Posterior vena cava (tissue), 2 donors: ENCODE measurements at regions not wholly inside any gene's neighbourhood (a gene's known extent, or its start where the extent isn't known, plus 50 kb on each side); places are given as distances from the start of the nearest gene placed in this dataset.

Experiments used
- DNase-seq: peaks from one replicate; pipeline ENCODE4 v3.0.0-alpha.2; 2020; ENCODE audit warnings: low spot score
- intact Hi-C, 2 donors: fragments of 100-400 bp; cut with DNase I; formaldehyde crosslinking; loops; one replicate each; pipeline versions ENCODE4 v1.14.1 to v1.14.2; 2022 to 2023
- donor health status: DM: yes; HTN: yes; CAD: no.
- donor health status: DM: yes; HTN: yes; CAD: no.

DNA sequence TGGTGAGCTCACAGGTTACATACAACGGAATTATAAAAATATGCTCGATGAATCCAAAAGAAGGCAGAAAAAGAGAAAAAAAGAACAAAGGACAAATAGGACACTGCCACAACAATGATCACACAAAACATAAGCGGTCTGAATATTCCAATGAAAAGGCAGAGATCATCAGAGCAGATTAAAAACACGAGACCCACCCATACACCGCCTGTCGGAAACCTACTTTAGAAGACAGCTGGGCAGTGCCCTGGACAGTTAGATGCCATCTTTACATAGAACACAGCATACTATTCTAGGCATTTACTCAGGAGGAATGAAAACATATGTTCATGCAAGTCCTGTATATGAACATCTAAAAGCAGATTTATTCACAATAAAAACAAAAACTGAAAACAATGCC is 204.1 kb downstream of the TTLL2 start:
- intact Hi-C loops: no loop called here
- no peak for DNase-seq

DNA sequence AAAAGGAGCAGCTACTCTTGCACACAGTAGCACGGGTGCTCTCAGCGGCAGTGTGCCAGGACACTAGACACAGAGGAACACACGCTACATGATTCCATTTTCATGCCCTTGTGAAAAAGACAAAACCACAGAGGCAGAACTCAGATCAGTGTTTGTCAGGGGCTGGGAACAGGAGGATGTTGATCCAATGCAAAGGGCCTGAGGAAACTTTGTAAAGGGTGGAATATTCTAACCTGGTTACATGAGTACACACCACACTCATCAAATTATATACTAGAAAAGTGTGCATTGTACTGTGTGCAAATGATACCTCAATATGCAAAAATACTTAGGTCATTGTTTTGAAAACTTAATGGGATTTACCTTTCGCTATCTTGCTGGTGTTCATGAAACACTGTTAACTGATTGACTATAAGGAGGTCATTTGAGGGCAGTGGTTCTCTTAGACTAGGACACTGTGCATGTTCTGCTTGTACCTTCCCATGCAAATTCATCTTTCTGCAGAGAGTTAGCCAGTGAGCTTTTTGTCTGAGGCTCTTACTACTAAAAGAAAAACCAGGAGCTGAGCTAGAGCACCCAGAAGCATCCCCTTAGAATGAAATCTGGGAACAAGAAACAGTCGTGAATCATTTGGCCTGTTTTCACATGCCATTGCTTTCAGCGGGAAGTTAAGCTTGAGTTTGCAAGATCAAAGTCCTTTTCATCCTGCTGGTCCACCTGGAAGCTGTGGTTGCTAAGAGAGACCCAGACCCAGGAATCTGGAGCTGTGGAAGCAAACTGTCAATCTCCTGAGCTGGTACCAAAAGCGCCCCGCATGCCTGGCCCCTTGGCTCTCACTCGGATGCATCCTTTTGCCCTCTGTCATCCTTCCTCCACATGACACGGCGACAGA is 204.8 kb downstream of the TTLL2 start:
- DNase-seq: no peak
- intact Hi-C loops: no loop called here

DNA sequence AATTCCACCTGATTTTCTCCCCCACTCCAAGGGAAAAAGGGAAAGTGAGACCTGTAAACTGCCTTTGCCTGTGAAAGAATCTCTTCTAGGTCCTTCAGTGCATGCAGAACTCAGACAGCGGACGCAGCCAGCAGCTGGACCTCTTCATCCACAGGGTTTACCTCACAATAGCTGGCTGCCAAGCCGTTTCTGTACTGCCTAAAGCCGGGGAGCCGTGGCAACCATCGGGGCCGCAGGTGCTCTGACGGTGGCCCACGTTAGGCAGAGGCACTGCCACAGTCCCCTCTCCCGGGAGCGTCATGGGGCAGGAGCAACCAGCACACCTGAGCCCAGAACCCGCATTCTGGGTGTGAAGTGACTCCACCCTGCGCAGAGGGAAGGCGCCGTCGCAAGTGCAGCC is 206.1 kb downstream of the TTLL2 start:
- DNase-seq: no peak
- intact Hi-C loops: no loop called here

DNA sequence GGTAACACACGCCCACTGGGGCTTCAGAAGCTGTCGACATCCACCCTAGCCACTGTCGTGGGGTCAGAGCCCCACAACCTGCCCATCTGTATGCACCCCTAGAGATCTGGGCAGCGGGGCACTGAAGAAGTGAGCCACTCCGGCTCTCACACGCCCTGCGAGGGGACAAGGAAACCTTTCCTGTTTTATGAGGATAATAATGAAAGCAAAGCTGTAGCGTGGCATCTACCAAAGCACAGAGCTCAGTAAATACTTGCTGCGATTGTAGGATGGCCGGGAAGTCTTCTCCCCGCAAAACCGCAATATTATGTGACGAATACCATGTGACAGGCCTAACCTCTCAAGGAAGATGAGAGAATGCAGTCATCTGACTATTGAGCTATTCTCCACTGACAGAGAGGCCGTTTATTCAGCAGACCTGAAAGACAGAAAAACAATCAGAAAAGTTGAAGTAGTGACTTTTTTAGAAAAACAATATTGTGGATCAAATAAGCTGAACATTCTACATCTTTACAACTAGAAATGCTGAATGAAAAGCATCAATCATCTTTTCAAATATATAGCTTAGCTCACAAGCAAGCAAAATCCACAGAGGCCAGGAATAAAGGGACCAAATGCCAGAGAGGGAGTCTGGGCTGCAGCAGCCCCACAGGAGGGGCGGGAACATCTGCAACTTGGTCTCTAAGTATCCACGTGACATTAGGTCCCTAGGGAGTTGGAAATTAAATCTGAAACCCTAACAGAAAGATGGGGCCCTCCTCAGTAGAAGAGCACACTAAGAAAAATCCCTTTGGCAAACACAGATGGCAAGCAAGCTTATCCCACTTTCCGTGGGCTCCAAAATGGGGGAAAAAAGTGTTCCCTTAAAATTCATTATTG is 207.8 kb downstream of the TTLL2 start:
- no peak for DNase-seq
- intact Hi-C loops: no loop called here

DNA sequence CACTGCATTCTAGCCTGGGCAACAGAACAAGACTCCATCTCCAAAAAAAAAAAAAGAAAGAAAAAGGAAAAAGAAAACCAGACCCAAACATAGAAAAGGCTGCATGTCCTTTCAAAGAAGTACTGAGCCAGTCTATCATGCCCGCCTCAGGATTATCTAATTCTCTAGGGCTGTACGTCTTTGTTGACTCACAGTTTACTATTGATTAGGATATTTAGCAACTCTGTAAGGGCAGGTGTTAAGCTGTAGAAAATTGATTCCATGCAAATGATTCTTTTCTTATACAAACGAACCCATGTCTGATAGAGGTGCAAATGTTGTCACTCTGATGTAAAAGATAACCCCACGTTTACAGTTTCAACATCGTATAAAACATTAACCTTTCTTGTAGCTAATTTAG is 209.0 kb downstream of the TTLL2 start:
- no peak for DNase-seq
- intact Hi-C loops: no loop called here

DNA sequence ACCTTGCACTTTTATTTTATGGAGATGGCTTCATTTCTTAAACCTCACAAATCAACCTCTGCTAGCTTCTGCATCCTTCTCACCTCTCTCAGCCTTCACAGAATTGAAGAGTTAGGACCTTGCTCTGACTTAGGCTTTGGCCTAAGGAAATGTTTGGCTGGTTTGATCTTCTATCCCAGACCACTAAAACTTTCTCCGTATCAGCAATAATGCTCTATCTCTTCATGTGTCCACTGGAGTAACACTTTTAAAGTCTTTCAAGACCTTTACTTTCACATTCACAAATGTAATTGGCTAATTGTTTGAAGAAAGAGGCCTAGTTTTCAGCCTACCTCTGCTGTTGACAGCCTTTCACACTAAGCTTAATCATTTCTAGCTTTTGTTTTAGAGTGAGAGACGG is 212.9 kb downstream of the TTLL2 start:
- DNase-seq: no peak
- intact Hi-C loops: no loop called here

DNA sequence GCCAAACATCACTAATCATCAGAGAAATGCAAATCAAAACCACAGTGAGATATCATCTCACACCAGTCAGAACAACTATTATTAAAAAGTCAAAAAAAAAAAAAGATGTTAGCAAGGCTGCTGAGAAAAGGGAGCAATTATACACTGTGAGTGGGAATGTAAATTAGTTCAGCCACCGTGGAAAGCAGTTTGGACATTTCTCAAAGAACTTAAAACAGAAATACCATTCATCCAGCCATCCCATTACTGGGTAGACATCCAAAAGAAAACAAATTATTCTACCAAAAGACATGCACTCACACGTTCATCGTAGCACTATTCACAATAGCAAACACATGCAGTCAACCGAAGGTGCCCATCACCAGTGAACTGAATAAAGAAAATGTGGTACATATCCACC is 213.9 kb downstream of the TTLL2 start:
- intact Hi-C loops: no loop called here

DNA sequence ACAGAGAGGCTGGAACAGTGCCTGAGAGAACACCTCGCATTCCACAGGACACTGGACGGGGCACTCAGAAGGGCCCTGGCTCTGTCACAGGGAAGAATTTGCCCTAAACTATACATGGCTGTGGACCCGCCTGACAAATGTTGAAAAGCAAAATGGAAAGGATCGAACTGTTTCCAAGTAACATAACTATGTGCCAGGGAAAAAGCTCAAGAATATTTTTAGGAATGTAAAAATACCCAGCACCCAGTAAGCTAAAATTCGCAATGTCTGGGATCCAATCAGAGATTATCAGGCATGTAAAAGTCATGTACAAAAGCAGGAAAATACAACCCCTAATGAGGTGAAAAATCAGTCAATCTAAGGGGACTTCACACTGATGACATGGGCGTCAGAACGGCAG is 215.9 kb downstream of the TTLL2 start:
- intact Hi-C loops: no loop called here
- DNase-seq: no peak

More for the DNA sequence above, 213.9 kb downstream of the TTLL2 start:
- DNase-seq: no peak

DNA sequence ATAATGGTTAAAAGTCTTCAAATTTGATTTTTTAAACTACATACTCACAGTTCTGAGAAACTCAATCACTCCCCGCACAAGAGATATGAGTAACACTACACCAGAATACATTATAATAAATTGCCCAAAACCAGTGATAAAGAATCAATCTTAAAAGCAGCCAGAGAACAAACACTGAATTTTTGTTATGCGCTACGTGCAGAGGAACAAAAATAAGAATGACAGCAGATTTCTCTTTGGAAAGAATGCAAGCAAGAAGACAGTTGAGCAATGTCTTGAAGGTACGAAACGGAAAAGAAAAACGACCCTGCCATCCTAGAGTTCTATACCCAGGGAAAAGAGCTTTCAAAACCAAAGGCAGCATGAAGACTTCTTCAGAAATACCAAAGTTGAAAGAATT is 216.7 kb downstream of the TTLL2 start:
- intact Hi-C loops: no loop called here
- DNase-seq: no peak

DNA sequence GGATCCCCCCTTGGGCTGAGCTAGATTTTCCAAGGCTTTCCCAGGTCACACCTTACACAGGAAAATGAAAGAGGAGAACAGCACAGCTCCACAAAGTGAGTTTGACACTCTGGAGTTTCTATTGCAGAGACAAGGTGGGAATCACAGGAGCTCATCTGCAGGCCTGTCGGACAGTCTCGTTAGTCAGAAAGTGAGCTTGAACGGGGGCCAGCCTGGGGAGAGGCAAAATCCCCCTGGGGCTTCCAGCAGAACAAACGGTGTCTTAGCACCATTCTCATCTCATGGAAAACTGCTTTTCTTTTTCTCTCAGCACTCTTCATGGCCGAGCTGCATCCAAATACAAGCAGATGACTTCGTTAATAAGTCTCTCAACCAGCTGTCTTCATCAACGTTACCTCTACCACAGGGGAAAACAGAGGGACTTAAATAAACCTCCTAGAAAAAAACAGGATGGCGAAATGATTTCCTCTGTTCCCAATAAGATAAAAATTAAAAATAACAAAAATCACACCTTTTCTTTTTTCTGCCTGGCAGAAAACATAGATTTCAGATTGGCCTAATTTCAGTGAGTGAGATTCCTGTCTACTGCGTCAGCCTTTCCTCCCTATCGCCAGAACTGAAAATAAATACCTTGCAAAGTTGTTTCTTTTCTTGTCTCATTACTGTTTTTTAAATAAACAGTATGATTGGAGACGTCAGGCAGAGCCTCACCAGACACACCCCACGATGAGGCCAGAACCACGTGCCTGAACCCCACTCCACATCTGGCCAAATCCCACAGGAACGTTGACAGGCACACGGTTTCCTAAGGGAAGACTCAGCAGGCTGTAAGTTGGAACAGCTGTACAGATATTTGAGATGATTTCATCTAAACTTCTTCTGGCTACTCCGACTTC is 219.0 kb downstream of the TTLL2 start:
- intact Hi-C loops: no loop called here
- peak; percentile 72 for DNase-seq

DNA sequence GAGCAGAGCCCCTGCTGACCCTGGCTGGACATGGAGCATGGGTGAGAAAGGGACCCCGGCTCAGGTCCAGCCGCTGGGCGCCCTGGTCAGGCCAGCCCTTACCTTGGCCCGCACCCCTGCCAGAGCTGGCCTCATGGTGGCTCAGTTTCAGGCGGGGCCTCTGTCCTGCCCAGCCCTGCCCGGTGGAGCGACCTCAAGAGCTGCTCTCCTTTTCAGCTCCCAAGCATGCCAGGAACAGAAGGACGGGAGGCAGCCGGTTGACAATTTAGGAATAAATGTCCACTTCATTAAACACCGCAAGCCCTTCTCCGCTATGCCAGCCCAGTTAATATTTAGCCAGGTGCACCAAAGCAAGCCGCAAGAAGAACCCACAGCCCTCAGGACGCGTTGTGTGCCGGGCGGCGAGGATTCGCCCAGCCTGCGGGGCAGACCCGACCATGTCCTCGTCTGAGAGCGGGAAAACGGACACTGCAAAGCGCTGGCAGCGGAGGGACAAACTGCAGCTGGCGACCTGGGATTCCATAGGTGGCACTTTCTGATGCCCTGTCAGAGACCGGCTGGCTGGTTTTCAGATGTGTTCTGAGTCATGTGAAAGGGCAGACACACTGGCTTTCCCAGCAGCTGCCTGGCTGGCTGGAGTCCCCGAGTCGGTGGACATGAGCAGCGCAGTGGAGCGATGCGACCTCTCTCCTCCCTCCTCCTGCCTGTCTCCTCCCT is 221.9 kb downstream of the TTLL2 start:
- intact Hi-C loops: no loop called here
- DNase-seq: peak; percentile 73

DNA sequence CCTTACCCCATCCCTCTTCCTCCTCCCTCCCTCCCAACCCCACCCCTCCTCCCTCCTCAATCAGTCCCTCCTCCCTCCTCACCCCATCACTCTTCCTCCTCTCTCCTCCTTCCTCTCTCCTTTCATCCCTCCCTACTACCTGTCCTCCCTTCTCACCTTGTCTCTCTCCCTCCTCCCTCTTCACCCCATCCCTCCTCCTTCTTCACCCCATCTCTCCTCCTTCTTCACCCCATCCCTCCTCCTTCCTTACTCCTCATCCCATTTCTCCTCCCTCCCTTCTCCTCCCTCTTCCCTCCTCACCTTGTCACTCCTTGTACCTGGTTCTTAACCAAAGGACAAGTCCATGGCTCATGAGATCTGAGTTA is 222.4 kb downstream of the TTLL2 start:
- DNase-seq: no peak
- intact Hi-C loops: no loop called here

DNA sequence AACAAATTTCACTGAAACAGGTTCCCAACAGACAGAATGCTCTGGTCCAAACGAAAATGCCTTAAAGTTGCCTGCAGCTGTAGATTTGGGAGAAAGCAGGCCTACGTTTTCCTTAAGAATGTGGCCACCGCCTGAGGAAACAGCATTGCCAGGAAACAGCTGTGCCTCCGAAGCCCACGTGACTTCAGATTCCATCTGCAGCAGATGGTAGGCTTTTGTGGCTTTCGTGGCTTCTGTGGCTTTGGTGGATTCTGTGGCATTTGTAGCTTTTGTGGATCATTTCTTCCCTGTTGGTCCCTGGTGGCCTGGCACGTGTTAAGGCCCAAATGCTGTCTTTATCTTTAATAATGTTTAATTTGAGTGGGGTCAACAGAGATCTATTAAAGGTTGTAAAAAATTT is 222.9 kb downstream of the TTLL2 start:
- no peak for DNase-seq
- intact Hi-C loops: no loop called here

DNA sequence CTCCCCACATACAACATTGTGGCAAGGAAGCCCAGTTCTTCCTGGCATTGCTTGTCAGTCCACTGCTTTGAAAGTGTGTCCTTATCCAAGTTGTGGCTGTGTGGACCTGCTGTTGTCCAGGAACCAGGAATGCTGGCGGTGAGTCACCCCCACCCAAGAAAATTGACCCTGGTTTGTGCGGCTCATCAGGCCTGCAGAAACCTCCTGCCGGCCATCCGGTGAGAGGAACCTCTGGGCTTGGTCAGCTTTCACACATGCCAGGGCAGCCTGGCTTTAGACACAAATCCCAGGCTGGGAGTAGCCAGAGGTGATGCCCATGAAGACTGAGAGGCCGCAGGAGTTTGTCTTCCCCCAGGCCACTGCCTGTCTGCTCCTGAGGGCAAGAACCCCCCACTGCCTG is 223.6 kb downstream of the TTLL2 start:
- DNase-seq: peak; percentile 70
- intact Hi-C loops: no loop called here

DNA sequence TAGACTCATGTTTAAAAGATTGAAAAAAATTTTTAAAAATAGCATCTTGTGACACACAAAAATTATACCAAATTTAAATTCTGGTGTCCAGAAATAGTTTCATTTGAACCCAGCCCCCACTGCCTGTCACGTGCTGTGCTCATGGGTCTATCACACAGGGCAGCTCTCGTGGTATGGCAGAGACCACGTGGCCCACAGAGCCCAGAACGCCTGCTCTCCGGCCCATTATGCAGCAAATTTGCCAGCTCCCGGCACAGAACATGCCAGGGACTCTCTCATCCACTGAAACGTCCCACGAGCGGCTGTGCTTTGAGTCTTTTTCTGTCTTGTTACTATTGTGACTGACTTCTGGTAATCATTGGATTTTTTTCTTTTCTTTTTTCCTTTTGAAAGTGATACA is 224.3 kb downstream of the TTLL2 start:
- peak; percentile 80 for DNase-seq

DNA sequence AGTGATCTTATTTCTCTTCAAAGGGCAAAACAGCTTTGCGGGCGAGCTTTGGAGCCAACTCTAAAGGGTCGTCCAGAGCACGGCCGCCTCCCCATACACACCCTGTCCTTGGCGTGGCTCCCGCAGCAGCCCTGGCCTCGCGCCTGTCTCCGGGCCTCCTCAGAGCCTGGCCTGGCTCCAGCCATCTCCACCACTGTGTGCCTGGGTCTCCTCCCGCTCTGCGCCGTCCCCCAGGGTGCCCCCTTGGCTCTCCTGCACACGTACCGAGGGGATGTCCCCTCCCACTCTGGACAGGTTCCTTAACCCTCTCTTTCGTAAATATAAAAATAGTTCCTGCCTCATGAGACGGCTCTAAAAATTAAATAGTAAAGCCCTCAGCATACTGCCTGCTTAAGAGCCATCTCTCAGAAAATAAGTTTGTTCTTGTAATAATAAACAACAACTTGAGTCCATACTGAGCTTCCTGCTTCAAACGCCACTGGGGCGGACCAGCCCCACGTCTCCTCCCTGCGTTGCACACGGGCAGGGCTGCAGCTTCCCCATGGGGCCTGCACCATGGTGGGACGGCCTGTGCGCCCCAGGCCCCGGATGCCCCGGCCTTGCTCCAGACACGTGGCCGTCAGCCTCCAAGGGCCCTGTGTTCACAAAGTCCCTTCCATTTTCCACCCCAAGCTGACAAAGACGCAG is 226.2 kb downstream of the TTLL2 start:
- intact Hi-C loops: no loop called here
- DNase-seq: peak; percentile 96

More for the DNA sequence above, 224.3 kb downstream of the TTLL2 start:
- intact Hi-C loops: no loop called here

DNA sequence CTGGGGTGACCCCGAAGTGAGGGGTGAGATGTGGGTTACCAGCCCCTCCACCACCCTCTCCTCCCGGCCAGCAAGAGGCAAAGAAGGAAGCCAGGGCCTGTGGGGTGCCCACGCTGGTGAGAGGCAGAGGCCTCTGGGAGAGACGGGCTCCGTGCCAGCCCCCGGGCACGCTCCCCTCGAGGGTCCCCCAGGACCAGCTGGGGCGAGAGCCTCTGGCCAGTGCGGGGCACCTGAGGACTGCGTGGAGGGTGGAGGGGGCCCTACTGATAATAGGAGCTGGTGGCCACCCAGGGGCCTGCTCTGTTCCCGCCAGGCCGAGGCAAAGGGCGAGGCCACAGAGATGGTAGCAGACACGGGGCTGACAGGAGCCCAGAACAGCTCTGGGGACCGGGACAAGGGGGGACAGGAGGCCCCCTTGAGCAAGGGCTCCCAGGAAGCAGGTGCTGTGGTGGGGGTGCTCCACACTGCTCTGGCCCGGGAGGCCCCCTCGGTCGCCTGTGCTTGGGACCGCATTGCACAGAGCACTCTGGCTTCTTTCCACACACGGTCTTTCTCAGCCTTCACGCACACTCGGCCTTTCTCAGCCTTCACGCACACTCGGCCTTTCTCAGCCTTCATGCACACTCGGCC is 226.9 kb downstream of the TTLL2 start:
- intact Hi-C loops: no loop called here
- peak; percentile 63 for DNase-seq

DNA sequence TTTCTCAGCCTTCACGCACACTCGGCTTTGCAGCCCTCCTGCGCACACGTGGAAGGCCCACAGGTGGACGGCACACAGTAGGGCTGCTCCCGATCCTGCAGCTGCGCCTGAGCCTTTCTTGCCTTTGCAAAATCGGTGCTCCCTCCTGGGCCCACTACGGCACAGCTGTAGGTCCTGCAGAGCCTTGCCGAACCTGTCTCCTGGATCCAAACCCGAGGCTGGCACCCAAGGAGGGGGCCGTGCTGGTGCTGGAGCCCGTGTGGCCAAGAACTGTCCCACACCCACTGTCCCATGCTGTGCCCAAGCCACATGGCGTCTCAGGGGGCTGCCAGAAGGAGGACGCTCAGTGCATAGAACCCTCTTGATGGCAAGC is 227.4 kb downstream of the TTLL2 start:
- DNase-seq: peak; percentile 68
- intact Hi-C loops: no loop called here
